SK-N-MC (cell line): ENCODE measurements at regions not wholly inside any gene's neighbourhood (a gene's known extent, or its start where the extent isn't known, plus 50 kb on each side); places are given as distances from the start of the nearest gene placed in this dataset.

Source experiments
- EZH2 ChIP-seq: fragments of 200-600 bp; sonication (generic); IDR thresholded peaks from one replicate; pipeline ENCODE4 v1.6.1; 2017; ENCODE audit warnings: antibody characterized with exemption
- FOXP2 ChIP-seq: optimal IDR thresholded peaks from 2 replicates; pipeline ENCODE3; 2011; ENCODE audit warnings: mild to moderate bottlenecking, moderate library complexity; ENCODE audit not compliant: insufficient read depth; ENCODE audit errors: extremely low read length, control extremely low read depth
- POLR2AphosphoS5 ChIP-seq: IDR thresholded peaks from 2 replicates; pipeline ENCODE4 v1.6.1; 2012; ENCODE audit warnings: mild to moderate bottlenecking, low read depth, low read length, borderline replicate concordance

DNA sequence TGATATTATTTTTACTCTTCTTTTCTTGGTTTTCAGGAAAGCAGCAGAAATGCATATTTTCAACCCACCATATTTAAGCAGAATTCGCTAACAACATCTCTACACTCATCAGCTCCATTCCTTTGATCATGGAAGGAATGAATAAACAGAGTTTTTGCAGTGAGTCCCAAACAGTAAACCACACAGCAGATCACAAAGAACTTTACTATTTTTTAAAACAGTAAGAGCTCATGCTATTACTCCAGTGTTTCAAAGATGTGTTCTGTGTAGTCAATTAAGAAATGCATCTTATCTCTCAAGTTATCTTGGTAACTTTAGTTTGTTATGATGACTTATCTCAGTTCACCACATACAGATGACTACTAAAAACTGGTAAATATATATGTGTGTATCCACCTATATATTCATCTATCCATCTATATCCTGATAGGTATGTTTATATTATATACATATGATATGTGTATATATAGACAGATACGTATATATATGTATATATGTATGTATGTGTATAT, 843.5 kb downstream of the BCL11B start:
- TF ChIP-seq EZH2 (no peak), POLR2AphosphoS5 (no peak), FOXP2 (no peak)
